HEK293T (cell line): ENCODE measurements at regions not wholly inside any gene's neighbourhood (a gene's known extent, or its start where the extent isn't known, plus 50 kb on each side); places are given as distances from the start of the nearest gene placed in this dataset.

Experiments used
- BHLHE40 ChIP-seq: fragments of 450-650 bp; IDR thresholded peaks from 2 replicates; pipeline ENCODE4 v1.6.1; 2016; ENCODE audit warnings: mild to moderate bottlenecking, moderate library complexity, borderline replicate concordance
- FOXM1 ChIP-seq: fragments of 450-650 bp; IDR thresholded peaks from 2 replicates; pipeline ENCODE4 v1.6.1; 2017; ENCODE audit warnings: mild to moderate bottlenecking, borderline replicate concordance
- HDGF ChIP-seq: fragments of 450-650 bp; IDR thresholded peaks from 2 replicates; pipeline ENCODE4 v1.6.1; 2017; ENCODE audit warnings: antibody characterized with exemption, borderline replicate concordance
- NFRKB ChIP-seq: fragments of 450-650 bp; IDR thresholded peaks from 2 replicates; pipeline ENCODE4 v1.6.1; 2016; ENCODE audit warnings: mild to moderate bottlenecking, moderate library complexity
- SP1 ChIP-seq: fragments of 450-650 bp; IDR thresholded peaks from 2 replicates; pipeline ENCODE4 v1.6.1; 2017

- TF ChIP-seq SP1 (no peak), BHLHE40 (no peak), NFRKB (no peak), FOXM1 (no peak), HDGF (no peak)
These were observed 181.1 kb upstream of the CHD1 start for GRCh38 chr5:99109894-99110293.
